AG04450 (cell line): ENCODE measurements at regions not wholly inside any gene's neighbourhood (a gene's known extent, or its start where the extent isn't known, plus 50 kb on each side); places are given as distances from the start of the nearest gene placed in this dataset.

Experiments used
- CTCF ChIA-PET: fragments of 300-600, 350-600 bp; formaldehyde crosslinking; extraction: SDS; loops from one replicate; lab custom pipeline; 2022; ENCODE audit warnings: antibody characterized with exemption, inconsistent platforms; lab: Charles Lee
- POLR2A ChIA-PET: fragments of 350-600 bp; formaldehyde crosslinking; extraction: SDS; loops from one replicate; lab custom pipeline; 2021; ENCODE audit warnings: antibody characterized with exemption, inconsistent platforms; lab: Yijun Ruan, JAX
- DNase-seq: peaks from one replicate; pipeline ENCODE4 v3.0.0-alpha.2; 2011; ENCODE audit warnings: low read depth, low spot score
- H3K27ac ChIP-seq: one replicate; pipeline ENCODE4 v1.5.1; 2012; ENCODE audit warnings: low read depth, low read length, control low read depth
- H3K27me3 ChIP-seq: one replicate; pipeline ENCODE4 v1.6.0; 2012; ENCODE audit warnings: low read length; ENCODE audit not compliant: control insufficient read depth, insufficient read depth
- H3K4me3 ChIP-seq: 2 replicates; pipeline ENCODE4 v1.5.1; 2011; ENCODE audit warnings: mild to moderate bottlenecking, low read depth, low read length, control low read depth
- H3K9me3 ChIP-seq: 2 replicates; pipeline ENCODE4 v1.5.1; 2012; ENCODE audit warnings: low read length; ENCODE audit not compliant: control insufficient read depth, insufficient read depth
- TF ChIP-seq, protein P1 (sequence below): IDR thresholded peaks from 2 replicates; pipeline ENCODE4 v1.5.1; 2011; ENCODE audit warnings: low read depth, low read length, control low read depth, inconsistent platforms

DNA sequence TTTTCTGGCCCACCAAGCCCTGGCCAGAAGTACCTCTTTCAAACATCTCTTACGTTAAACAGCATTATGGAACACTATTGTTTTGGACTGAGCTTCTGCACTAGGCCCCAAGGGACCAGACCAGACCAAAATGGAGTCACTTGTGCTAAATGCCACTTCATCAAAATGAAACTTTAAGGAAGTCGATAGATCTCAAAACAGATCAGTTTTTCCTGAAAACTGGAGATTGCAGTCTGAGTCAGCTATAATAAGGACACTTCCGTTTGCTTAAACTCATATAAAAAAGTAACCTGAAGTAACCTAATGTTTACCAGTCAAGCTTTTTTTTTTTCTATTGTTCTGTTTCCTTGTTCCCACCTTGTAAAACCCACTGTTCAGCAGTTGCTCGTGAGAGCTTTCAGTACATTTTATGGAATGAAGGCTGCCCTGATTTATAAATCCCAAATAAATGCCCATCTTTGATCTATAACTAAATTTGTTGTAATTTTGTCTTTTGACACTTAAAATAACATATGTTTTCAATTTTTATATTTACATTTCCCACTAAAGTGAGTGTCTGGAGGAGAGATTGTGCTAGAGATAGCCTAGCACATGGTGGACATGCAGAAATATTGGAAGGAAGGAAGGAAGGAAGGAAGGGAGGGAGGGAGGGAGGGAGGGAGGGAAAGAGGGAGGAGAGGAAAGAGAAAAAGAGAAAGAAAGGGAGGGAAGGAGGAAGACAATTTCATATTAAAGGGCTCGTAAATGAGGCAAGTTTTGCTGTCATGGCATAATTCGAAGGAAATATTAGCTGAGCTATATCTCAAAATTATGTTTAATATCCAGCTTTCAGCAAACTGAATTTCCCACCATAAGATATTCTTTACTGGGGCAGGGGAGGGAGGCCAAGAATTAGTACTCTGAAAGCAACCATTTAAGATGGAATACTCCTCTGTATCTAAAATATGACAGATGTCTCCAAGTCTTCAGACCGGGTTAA is 77.0 kb upstream of the CXADR start:
- POLR2A ChIA-PET, result no interaction called here
- Histone ChIP-seq H3K4me3 (no peak overlapping the region), H3K9me3 (no peaks in the 10 kb centered on the region), H3K27me3 (no peaks in the 10 kb centered on the region), H3K27ac (no peak overlapping the region)
- TF ChIP-seq, protein P1, sequence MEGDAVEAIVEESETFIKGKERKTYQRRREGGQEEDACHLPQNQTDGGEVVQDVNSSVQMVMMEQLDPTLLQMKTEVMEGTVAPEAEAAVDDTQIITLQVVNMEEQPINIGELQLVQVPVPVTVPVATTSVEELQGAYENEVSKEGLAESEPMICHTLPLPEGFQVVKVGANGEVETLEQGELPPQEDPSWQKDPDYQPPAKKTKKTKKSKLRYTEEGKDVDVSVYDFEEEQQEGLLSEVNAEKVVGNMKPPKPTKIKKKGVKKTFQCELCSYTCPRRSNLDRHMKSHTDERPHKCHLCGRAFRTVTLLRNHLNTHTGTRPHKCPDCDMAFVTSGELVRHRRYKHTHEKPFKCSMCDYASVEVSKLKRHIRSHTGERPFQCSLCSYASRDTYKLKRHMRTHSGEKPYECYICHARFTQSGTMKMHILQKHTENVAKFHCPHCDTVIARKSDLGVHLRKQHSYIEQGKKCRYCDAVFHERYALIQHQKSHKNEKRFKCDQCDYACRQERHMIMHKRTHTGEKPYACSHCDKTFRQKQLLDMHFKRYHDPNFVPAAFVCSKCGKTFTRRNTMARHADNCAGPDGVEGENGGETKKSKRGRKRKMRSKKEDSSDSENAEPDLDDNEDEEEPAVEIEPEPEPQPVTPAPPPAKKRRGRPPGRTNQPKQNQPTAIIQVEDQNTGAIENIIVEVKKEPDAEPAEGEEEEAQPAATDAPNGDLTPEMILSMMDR, result no peak
- DNase-seq, result no peak
- CTCF ChIA-PET, result interaction anchor here (1.2 kb wide), 1 partner anchor 49 kb away, joined by 6 read pairs; no protein-coding TSS in a partner anchor

DNA sequence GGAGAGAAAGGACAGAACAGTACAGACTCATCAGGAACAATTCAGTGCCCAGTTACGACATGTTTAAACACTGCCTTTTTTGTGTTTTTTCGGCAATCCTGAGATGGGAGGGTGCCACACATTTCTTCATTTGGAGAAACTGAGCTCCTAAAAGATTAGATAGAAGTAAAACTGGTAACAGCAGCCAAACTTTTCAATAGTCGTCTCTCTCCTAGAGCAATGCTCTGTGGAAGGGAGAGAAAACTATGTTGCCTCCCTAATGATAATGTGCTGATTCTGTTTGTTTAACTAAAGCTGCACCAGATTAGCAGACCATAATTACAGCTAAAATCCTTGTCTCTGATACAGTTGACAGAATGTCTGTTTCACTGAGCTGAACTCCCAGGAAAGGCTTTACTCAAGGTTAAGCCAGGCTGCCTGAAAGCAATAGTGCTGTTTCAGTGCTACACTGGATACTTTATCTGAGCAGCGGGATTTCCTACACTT is 76.2 kb upstream of the CXADR start:
- TF ChIP-seq, protein P1, result no peak
- CTCF ChIA-PET, result interaction anchor here (1.1 to 1.2 kb wide), 2 partner anchors 50 to 149 kb away, joined by 3 to 6 read pairs; no protein-coding TSS in a partner anchor
- Histone ChIP-seq H3K27ac (no peak overlapping the region), H3K4me3 (no peak overlapping the region), H3K9me3 (no peaks in the 10 kb centered on the region), H3K27me3 (no peaks in the 10 kb centered on the region)
- POLR2A ChIA-PET, result no interaction called here
- no peak for DNase-seq

DNA sequence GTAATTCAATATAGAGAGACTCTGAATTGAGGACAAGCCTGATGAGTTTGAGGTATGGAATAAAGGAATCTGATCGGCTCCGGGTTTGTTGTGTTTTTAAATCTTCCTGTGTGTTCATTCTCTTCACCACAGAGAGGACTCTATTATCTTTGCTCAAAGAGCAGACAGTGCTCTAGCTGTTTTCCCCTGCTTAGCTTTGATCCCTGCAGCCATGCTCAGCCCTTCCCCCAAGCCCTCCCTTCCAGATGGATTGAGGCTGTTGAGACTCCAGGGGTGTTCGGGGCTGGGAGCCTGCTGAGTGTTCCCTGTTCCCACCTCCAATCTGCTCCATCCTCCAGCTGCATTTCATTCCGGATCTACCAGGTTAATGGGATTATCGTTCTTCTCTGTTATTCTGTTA is 74.2 kb upstream of the CXADR start:
- no peaks in the 10 kb centered on the region for H3K27me3 ChIP-seq
- H3K9me3 ChIP-seq, result no peaks in the 10 kb centered on the region
- no peak for DNase-seq
- POLR2A ChIA-PET, result no interaction called here
- TF ChIP-seq, protein P1, result no peak
- H3K27ac ChIP-seq, result no peak overlapping the region
- CTCF ChIA-PET, result no interaction called here
- no peak overlapping the region for H3K4me3 ChIP-seq

DNA sequence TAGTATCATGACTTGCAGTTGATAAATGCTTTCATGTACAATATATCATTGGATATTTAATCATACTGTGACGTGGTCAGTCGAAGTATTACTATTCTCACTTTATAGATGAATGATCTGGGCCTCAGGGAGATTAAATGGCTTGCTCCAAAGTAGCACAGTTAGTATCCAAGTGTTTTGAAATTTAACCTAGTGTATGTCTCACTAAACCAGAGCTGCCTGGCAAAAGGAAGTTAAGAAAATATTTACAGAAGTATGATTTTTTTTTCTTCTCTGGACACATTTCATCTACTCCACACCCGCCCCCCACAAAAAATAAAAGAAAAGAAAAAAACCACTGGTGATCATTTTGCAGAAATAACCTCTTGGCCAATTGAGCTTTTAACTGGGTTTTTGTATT is 71.9 kb upstream of the CXADR start:
- CTCF ChIA-PET, result interaction anchor here (1.4 kb wide), 1 partner anchor 54 kb away, joined by 6 read pairs; no protein-coding TSS in a partner anchor
- DNase-seq, result no peak
- Histone ChIP-seq H3K4me3 (no peak overlapping the region), H3K27ac (no peak overlapping the region), H3K9me3 (no peaks in the 10 kb centered on the region), H3K27me3 (no peaks in the 10 kb centered on the region)
- TF ChIP-seq, protein P1, result no peak
- POLR2A ChIA-PET, result no interaction called here

DNA sequence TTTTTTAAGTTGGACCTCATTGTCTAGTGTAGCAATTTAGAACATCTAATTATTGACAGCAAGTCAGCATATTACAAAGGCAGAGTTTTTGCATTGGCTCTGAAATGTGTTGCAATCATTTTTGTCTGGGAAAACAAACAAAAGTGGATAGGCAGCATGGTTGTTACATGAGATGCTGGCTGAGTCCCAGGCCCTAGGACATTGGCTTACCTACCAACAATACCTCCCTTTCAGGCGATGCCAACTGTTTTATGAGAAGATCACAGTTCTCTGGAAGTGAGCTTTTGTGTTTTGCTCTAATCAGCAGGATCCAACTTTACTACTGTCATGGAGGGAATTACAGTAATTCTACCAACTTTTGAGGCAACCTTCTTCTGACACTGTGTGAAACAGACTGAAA is 71.5 kb upstream of the CXADR start:
- H3K27me3 ChIP-seq, result no peaks in the 10 kb centered on the region
- H3K27ac ChIP-seq, result no peak overlapping the region
- DNase-seq, result no peak
- no peaks in the 10 kb centered on the region for H3K9me3 ChIP-seq
- no peak overlapping the region for H3K4me3 ChIP-seq
- CTCF ChIA-PET, result interaction anchor here (1.4 kb wide), 1 partner anchor 54 kb away, joined by 6 read pairs; no protein-coding TSS in a partner anchor
- TF ChIP-seq, protein P1, result no peak
- POLR2A ChIA-PET, result no interaction called here
